ENCODE measurements at regions not wholly inside any gene's neighbourhood (a gene's known extent, or its start where the extent isn't known, plus 50 kb on each side); places are given as distances from the start of the nearest gene placed in this dataset.

DNA sequence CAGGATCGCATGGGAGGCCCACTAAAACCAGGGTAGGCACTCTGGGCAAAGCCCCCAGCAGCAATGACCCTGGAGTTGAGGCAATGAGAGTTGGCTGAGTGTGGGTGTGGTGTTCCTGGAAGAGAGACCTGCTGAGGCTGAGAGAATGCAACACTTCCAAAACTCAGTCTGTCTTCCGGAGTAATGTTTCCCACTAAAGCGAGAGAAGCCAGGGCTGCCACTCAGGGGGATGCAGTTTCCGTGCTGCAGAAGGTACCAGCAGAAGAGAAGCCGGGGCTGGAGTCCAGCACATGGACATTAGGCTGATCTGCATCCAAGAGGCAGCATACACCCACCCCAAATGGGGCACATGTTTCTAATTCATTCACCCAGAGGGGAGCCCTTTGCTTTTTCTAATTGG is 127.2 kb upstream of the ARHGAP28 start:
- TF ChIP-seq Cebpa-rat (IDR thresholded peaks at IDR 0.05), result no peak
- H3K27ac ChIP-seq, result no peak overlapping the region
- H3K27me3 ChIP-seq, result no peaks in the 10 kb centered on the region
- peaks cover 4% of the 10 kb centered on the region; the same call in 1 of the 2 replicates for H3K4me1 ChIP-seq
- no peaks in the 10 kb centered on the region for H3K36me3 ChIP-seq
- no peak overlapping the region for H3K4me2 ChIP-seq
- no peak overlapping the region for H3K9ac ChIP-seq
- H4K20me1 ChIP-seq, result no peaks in the 10 kb centered on the region
- H3K9me3 ChIP-seq, result no peaks in the 10 kb centered on the region
- no peak overlapping the region for H3K4me3 ChIP-seq

GRCh38 chr18:6604573-6604941 is 125.0 kb upstream of the ARHGAP28 start:
- Histone ChIP-seq H3K36me3 (no peaks in the 10 kb centered on the region), H3K9me3 (no peaks in the 10 kb centered on the region), H3K27me3 (no peaks in the 10 kb centered on the region), H3K4me1 (peaks cover 4% of the 10 kb centered on the region; the same call in 1 of the 2 replicates), H4K20me1 (no peaks in the 10 kb centered on the region), H3K9ac (no peak overlapping the region), H3K4me2 (no peak overlapping the region), H3K27ac (no peak overlapping the region), H3K4me3 (no peak overlapping the region)
- no peak for TF ChIP-seq Cebpa-rat (IDR thresholded peaks at IDR 0.05)

- H3K4me2 ChIP-seq, result no peak overlapping the region
- H3K4me1 ChIP-seq, result peaks cover 4% of the 10 kb centered on the region; the same call in 1 of the 2 replicates
- H4K20me1 ChIP-seq, result no peaks in the 10 kb centered on the region
- no peak overlapping the region for H3K9ac ChIP-seq
- no peak overlapping the region for H3K4me3 ChIP-seq
- TF ChIP-seq Cebpa-rat (IDR thresholded peaks at IDR 0.05), result no peak
- no peaks in the 10 kb centered on the region for H3K9me3 ChIP-seq
- no peaks in the 10 kb centered on the region for H3K27me3 ChIP-seq
- no peak overlapping the region for H3K27ac ChIP-seq
- no peaks in the 10 kb centered on the region for H3K36me3 ChIP-seq
Observed at GRCh38 chr18:6605115-6605869, 124.2 kb upstream of the ARHGAP28 start.

DNA sequence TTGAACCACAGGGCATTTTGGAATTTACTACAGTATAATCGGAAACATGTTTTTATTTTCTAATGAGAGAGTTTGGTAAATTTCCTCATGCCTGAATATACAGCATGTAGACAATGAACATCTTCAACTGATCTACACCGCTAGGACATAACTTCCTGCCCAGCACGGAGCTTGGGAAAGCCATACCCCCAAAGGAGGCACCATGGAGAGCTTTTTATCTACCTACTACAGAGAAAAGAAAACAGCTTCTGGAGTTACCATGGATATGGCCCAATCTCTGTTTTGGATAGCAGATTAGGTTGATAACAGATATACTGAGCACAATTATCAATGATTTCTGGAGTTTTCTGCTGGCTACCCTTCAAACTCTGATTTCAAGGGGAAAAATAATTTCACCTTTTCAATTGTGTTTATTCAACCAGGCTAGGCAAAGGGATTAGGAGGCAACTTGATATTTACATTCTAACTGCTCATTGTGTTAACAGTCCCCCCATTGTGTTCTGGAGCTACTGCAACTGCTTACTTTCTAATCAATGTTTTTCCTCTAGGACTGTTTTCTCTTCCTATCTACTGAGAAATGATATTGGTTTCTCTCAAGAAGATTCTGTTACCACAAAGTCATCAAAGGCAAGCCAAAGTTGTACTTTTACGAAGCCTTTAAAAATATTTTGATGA is 123.0 kb upstream of the ARHGAP28 start:
- Histone ChIP-seq H3K4me2 (no peak overlapping the region), H3K36me3 (no peaks in the 10 kb centered on the region), H3K4me1 (peaks cover 4% of the 10 kb centered on the region; the same call in 1 of the 2 replicates), H3K27ac (no peak overlapping the region), H3K4me3 (no peak overlapping the region), H3K9me3 (no peaks in the 10 kb centered on the region), H3K27me3 (no peaks in the 10 kb centered on the region), H4K20me1 (no peaks in the 10 kb centered on the region), H3K9ac (no peak overlapping the region)
- no peak for TF ChIP-seq Cebpa-rat (IDR thresholded peaks at IDR 0.05)

GRCh38 chr18:6607343-6607742 is 122.2 kb upstream of the ARHGAP28 start:
- Histone ChIP-seq H3K9me3 (no peaks in the 10 kb centered on the region), H3K36me3 (no peaks in the 10 kb centered on the region), H3K4me2 (no peak overlapping the region), H4K20me1 (no peaks in the 10 kb centered on the region), H3K9ac (no peak overlapping the region), H3K27ac (no peak overlapping the region), H3K4me3 (no peak overlapping the region), H3K27me3 (no peaks in the 10 kb centered on the region), H3K4me1 (peaks cover 4% of the 10 kb centered on the region; the same call in 1 of the 2 replicates)
- no peak for TF ChIP-seq Cebpa-rat (IDR thresholded peaks at IDR 0.05)

DNA sequence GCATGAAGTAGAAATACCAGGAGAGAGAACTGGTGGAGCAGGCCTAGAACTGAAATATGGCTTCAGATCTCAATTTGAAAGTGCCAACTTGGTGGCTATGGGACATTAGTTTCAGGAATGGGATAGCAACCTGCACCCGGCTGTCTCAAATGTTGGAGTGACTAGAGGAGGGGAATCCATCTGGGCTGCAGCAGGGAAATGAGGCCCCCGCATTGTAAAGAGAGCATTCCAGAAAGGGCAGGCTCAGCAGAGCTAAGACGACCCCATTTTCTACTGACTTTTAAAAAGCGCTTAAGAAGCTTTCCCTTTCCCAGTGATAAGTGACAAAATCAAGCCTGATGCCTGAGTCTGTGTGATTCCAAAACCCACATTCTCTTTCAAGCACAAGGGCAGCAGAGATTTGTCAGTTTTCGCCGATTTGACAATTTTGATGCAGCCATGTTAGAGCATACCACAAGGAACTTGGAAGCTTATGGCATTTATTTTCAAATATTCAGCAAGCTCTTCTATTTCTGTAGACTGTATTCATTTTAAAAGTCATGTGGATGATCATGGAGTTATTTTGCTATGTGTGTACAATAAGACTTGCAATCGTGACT is 119.8 kb upstream of the ARHGAP28 start:
- no peak overlapping the region for H3K27ac ChIP-seq
- TF ChIP-seq Cebpa-rat (IDR thresholded peaks at IDR 0.05), result no peak
- no peak overlapping the region for H3K4me3 ChIP-seq
- H3K9ac ChIP-seq, result no peak overlapping the region
- H4K20me1 ChIP-seq, result no peaks in the 10 kb centered on the region
- peaks cover 18% of the 10 kb centered on the region for H3K4me1 ChIP-seq
- no peak overlapping the region for H3K4me2 ChIP-seq
- no peaks in the 10 kb centered on the region for H3K36me3 ChIP-seq
- H3K9me3 ChIP-seq, result peaks cover 4% of the 10 kb centered on the region; the same call in 1 of the 2 replicates
- H3K27me3 ChIP-seq, result no peaks in the 10 kb centered on the region

- Histone ChIP-seq H3K4me2 (no peak overlapping the region), H3K27me3 (no peaks in the 10 kb centered on the region), H3K9ac (no peak overlapping the region), H4K20me1 (no peaks in the 10 kb centered on the region), H3K27ac (no peak overlapping the region), H3K36me3 (no peaks in the 10 kb centered on the region), H3K4me1 (peaks cover 18% of the 10 kb centered on the region), H3K9me3 (peaks cover 6% of the 10 kb centered on the region; the same call in 1 of the 2 replicates), H3K4me3 (no peak overlapping the region)
- no peak for TF ChIP-seq Cebpa-rat (IDR thresholded peaks at IDR 0.05)
Observed at GRCh38 chr18:6610466-6610865, 119.0 kb upstream of the ARHGAP28 start.

DNA sequence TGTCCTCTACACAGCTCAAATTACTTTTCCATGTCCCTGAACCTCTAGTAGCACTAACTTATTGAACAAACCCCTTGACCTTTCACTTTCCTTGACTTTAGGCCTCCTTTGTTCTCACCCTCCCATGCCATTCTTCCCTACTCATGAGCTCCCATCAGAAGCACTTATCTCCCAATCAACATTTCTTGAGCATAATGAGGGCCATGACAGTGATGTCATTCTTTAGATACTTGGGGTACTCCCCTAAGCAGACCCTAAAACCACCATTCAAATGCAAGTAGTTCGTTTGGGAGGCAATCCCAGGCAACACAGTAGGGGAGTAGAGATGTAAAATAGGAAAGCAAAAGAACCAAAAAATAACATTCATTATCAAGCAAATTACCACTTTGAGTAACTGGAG is 115.9 kb upstream of the ARHGAP28 start:
- Histone ChIP-seq H3K4me3 (no peak overlapping the region), H3K27ac (no peak overlapping the region), H4K20me1 (no peaks in the 10 kb centered on the region), H3K4me1 (peaks cover 18% of the 10 kb centered on the region), H3K4me2 (peak overlapping the region; percentile 63), H3K9ac (no peak overlapping the region), H3K36me3 (no peaks in the 10 kb centered on the region), H3K27me3 (no peaks in the 10 kb centered on the region), H3K9me3 (peaks cover 6% of the 10 kb centered on the region; the same call in 1 of the 2 replicates)
- no peak for TF ChIP-seq Cebpa-rat (IDR thresholded peaks at IDR 0.05)

GRCh38 chr18:6614952-6615351 is 114.6 kb upstream of the ARHGAP28 start:
- Histone ChIP-seq H3K4me1 (peaks cover 18% of the 10 kb centered on the region), H3K4me3 (no peak overlapping the region), H3K9ac (no peak overlapping the region), H3K9me3 (peaks cover 6% of the 10 kb centered on the region; the same call in 1 of the 2 replicates), H3K4me2 (no peak overlapping the region), H3K27me3 (no peaks in the 10 kb centered on the region), H3K36me3 (no peaks in the 10 kb centered on the region), H4K20me1 (no peaks in the 10 kb centered on the region), H3K27ac (no peak overlapping the region)
- TF ChIP-seq Cebpa-rat (IDR thresholded peaks at IDR 0.05), result no peak

- no peak for TF ChIP-seq Cebpa-rat (IDR thresholded peaks at IDR 0.05)
- no peak overlapping the region for H3K4me3 ChIP-seq
- H3K9me3 ChIP-seq, result peaks cover 6% of the 10 kb centered on the region; the same call in 1 of the 2 replicates
- no peak overlapping the region for H3K27ac ChIP-seq
- H3K9ac ChIP-seq, result no peak overlapping the region
- no peaks in the 10 kb centered on the region for H4K20me1 ChIP-seq
- no peaks in the 10 kb centered on the region for H3K27me3 ChIP-seq
- no peaks in the 10 kb centered on the region for H3K36me3 ChIP-seq
- peaks cover 18% of the 10 kb centered on the region for H3K4me1 ChIP-seq
- H3K4me2 ChIP-seq, result no peak overlapping the region
Observed at GRCh38 chr18:6616981-6617380, 112.5 kb upstream of the ARHGAP28 start.

All from BLaER1 (cell line).